SU-DHL-6 (cell line): ENCODE measurements at regions not wholly inside any gene's neighbourhood (a gene's known extent, or its start where the extent isn't known, plus 50 kb on each side); places are given as distances from the start of the nearest gene placed in this dataset.

Source experiments
- H2AFZ ChIP-seq: fragments of 200-600 bp; sonication (generic); 2 replicates; pipeline ENCODE4 v1.6.1; 2014; ENCODE audit warnings: low read depth, mild to moderate bottlenecking, moderate library complexity, mixed read lengths, antibody characterized with exemption, low read length; ENCODE audit not compliant: severe bottlenecking
- H3F3A ChIP-seq: fragments of 200-600 bp; shearing (Covaris generic); 2 replicates; pipeline ENCODE4 v1.6.0; 2016; ENCODE audit warnings: antibody characterized with exemption, mild to moderate bottlenecking; ENCODE audit not compliant: insufficient read depth
- H3K27ac ChIP-seq: fragments of 200-600 bp; sonication (generic); 2 replicates; pipeline ENCODE4 v1.5.1; 2016; ENCODE audit warnings: low read depth, mild to moderate bottlenecking, low read length, moderate library complexity, mixed read lengths
- H3K27me3 ChIP-seq: fragments of 200-600 bp; sonication (generic), shearing (Covaris generic); 2 replicates; pipeline ENCODE4 v1.6.0; 2014; ENCODE audit warnings: mild to moderate bottlenecking, low read length
- H3K36me3 ChIP-seq: fragments of 200-600 bp; sonication (generic); 2 replicates; pipeline ENCODE4 v1.6.1; 2014; ENCODE audit warnings: mild to moderate bottlenecking, low read length, mixed read lengths
- H3K4me2 ChIP-seq: fragments of 300-600, 200-600 bp; shearing (Covaris generic), sonication (generic); 2 replicates; pipeline ENCODE4 v1.6.0; 2014; ENCODE audit warnings: low read length, low read depth, mild to moderate bottlenecking; ENCODE audit not compliant: poor library complexity, severe bottlenecking
- H3K4me3 ChIP-seq: fragments of 200-600 bp; sonication (generic); 2 replicates; pipeline ENCODE4 v1.5.1; 2014; ENCODE audit warnings: antibody characterized with exemption, low read length, mild to moderate bottlenecking, mixed read lengths; ENCODE audit not compliant: insufficient read depth, poor library complexity, severe bottlenecking
- H3K79me2 ChIP-seq: fragments of 200-600 bp; sonication (generic); 2 replicates; pipeline ENCODE4 v1.6.1; 2014; ENCODE audit warnings: mild to moderate bottlenecking, low read length, moderate library complexity; ENCODE audit not compliant: insufficient read depth
- H3K9ac ChIP-seq: fragments of 200-600 bp; sonication (generic); 2 replicates; pipeline ENCODE4 v1.7.0; 2014; ENCODE audit warnings: mild to moderate bottlenecking, low read length
- H3K9me2 ChIP-seq: fragments of 200-600 bp; sonication (generic); replicated peaks from 2 replicates; pipeline ENCODE4 v1.6.1; 2014; ENCODE audit warnings: low read length; ENCODE audit not compliant: insufficient read depth
- H3K9me3 ChIP-seq: fragments of 200-600 bp; sonication (generic); 2 replicates; pipeline ENCODE4 v1.6.1; 2014; ENCODE audit warnings: low read length, mixed read lengths; ENCODE audit not compliant: insufficient read depth
- H4K20me1 ChIP-seq: fragments of 200-600 bp; sonication (generic); 2 replicates; pipeline ENCODE4 v1.6.1; 2014; ENCODE audit warnings: low read depth, mild to moderate bottlenecking, antibody characterized with exemption, low read length, moderate library complexity, mixed read lengths
- CTCF ChIP-seq: fragments of 200-600 bp; sonication (generic); IDR thresholded peaks from one replicate; pipeline ENCODE4 v1.5.1; 2017; ENCODE audit warnings: antibody characterized with exemption, mild to moderate bottlenecking, low read length, moderate library complexity; ENCODE audit not compliant: insufficient read depth, poor library complexity, severe bottlenecking
- EZH2phosphoT487 ChIP-seq: fragments of 200-600 bp; sonication (generic), shearing (Covaris generic); conservative IDR thresholded peaks from 2 replicates; pipeline ENCODE4 v1.6.1; 2018; ENCODE audit warnings: mild to moderate bottlenecking, antibody characterized with exemption, low read length, moderate library complexity, mixed read lengths

- Histone ChIP-seq H3K27ac (no peak overlapping the region), H3K79me2 (no peaks in the 10 kb centered on the region), H3K36me3 (no peaks in the 10 kb centered on the region), H3K4me2 (no peak overlapping the region), H4K20me1 (no peaks in the 10 kb centered on the region), H3K27me3 (no peaks in the 10 kb centered on the region), H3K9ac (no peak overlapping the region), H3K9me2 (no peaks in the 10 kb centered on the region), H3K4me3 (no peak overlapping the region), H3F3A (no peaks in the 10 kb centered on the region), H2AFZ (no peak overlapping the region), H3K9me3 (no peaks in the 10 kb centered on the region)
- no peak for TF ChIP-seq CTCF
- no peak for TF ChIP-seq EZH2phosphoT487
Observed at GRCh38 chr12:115108129-115109100, 424.4 kb upstream of the TBX3 start.

GRCh38 chr12:115103884-115104883 is 420.2 kb upstream of the TBX3 start:
- no peaks in the 10 kb centered on the region for H4K20me1 ChIP-seq
- H3F3A ChIP-seq = no peaks in the 10 kb centered on the region
- H3K27me3 ChIP-seq = no peaks in the 10 kb centered on the region
- no peaks in the 10 kb centered on the region for H3K79me2 ChIP-seq
- H3K4me2 ChIP-seq = no peak overlapping the region
- no peaks in the 10 kb centered on the region for H3K9me2 ChIP-seq
- no peak overlapping the region for H3K4me3 ChIP-seq
- H3K36me3 ChIP-seq = no peaks in the 10 kb centered on the region
- H3K9me3 ChIP-seq = no peaks in the 10 kb centered on the region
- no peak overlapping the region for H2AFZ ChIP-seq
- TF ChIP-seq EZH2phosphoT487 (no peak), CTCF (no peak)
- H3K9ac ChIP-seq = no peak overlapping the region
- no peak overlapping the region for H3K27ac ChIP-seq

GRCh38 chr12:115102450-115102849 is 418.5 kb upstream of the TBX3 start:
- Histone ChIP-seq H3F3A (no peaks in the 10 kb centered on the region), H3K9ac (no peak overlapping the region), H3K27me3 (no peaks in the 10 kb centered on the region), H3K79me2 (no peaks in the 10 kb centered on the region), H3K4me3 (no peak overlapping the region), H3K4me2 (no peak overlapping the region), H3K9me3 (no peaks in the 10 kb centered on the region), H4K20me1 (no peaks in the 10 kb centered on the region), H3K27ac (no peak overlapping the region), H3K36me3 (no peaks in the 10 kb centered on the region), H2AFZ (no peak overlapping the region), H3K9me2 (no peaks in the 10 kb centered on the region)
- no peak for TF ChIP-seq CTCF
- TF ChIP-seq EZH2phosphoT487 = no peak
